Sigmoid colon (tissue), 4 donors: ENCODE measurements at regions not wholly inside any gene's neighbourhood (a gene's known extent, or its start where the extent isn't known, plus 50 kb on each side); places are given as distances from the start of the nearest gene placed in this dataset.

Source experiments
- CTCF ChIP-seq, 4 experiments: fragments of 450-650 bp in 3 of 4; fragments of 200-600 bp in 1 of 4; IDR thresholded peaks; one replicate each; pipeline ENCODE4 v1.5.1; 2016 to 2019; ENCODE audit warnings: antibody characterized with exemption in 4 of 4, mild to moderate bottlenecking in 3 of 4, moderate library complexity in 2 of 4
- EP300 ChIP-seq, 4 donors: sonication (generic); formaldehyde crosslinking; IDR thresholded peaks; one replicate each; pipeline ENCODE4 v1.6.1; 2017; ENCODE audit warnings: antibody characterized with exemption in 4 of 4
- POLR2A ChIP-seq, 2 donors: fragments of 450-650 bp; IDR thresholded peaks; one replicate each; pipeline ENCODE4 v1.6.1; 2016; ENCODE audit warnings: antibody characterized with exemption in 2 of 2, mild to moderate bottlenecking in 2 of 2, moderate library complexity in 2 of 2
- POLR2AphosphoS5 ChIP-seq, 4 donors: sonication (generic); formaldehyde crosslinking; IDR thresholded peaks; one replicate each; pipeline ENCODE4 v1.6.1; 2017; ENCODE audit warnings: antibody characterized with exemption in 4 of 4

GRCh38 chr10:83673316-83673715, 466.0 kb upstream of the GHITM start:
- TF ChIP-seq POLR2A (IDR thresholded peaks at IDR 0.05) = no peak
- no peak for TF ChIP-seq CTCF (IDR thresholded peaks at IDR 0.05)
- no peak for TF ChIP-seq POLR2AphosphoS5 (IDR thresholded peaks at IDR 0.05)
- no peak for TF ChIP-seq EP300 (IDR thresholded peaks at IDR 0.05)
